HG03066 (cell line): ENCODE measurements at regions not wholly inside any gene's neighbourhood (a gene's known extent, or its start where the extent isn't known, plus 50 kb on each side); places are given as distances from the start of the nearest gene placed in this dataset.

ENCODE experiments used
- ATAC-seq: cut with Tn5 transposase; IDR thresholded peaks from one replicate; pipeline ENCODE4 v1.9.1; 2021; ENCODE audit warnings: low read depth; ENCODE audit not compliant: unreplicated experiment

- ATAC-seq = no peak
These were observed 94.5 kb upstream of the SPATA31D4 start for GRCh38 chr9:81833563-81834345.

- no peak for ATAC-seq
These were observed 86.9 kb upstream of the SPATA31D4 start for GRCh38 chr9:81841333-81841732.

GRCh38 chr9:81844131-81844567, 84.1 kb upstream of the SPATA31D4 start:
- no peak for ATAC-seq

GRCh38 chr9:81847181-81847915, 80.9 kb upstream of the SPATA31D4 start:
- no peak for ATAC-seq

GRCh38 chr9:81848472-81848871, 79.8 kb upstream of the SPATA31D4 start:
- no peak for ATAC-seq

GRCh38 chr9:81849631-81850259, 78.5 kb upstream of the SPATA31D4 start:
- ATAC-seq = no peak

- ATAC-seq = no peak
These were observed 77.5 kb upstream of the SPATA31D4 start for GRCh38 chr9:81850724-81851123.

- no peak for ATAC-seq
These were observed 76.9 kb upstream of the SPATA31D4 start for GRCh38 chr9:81851340-81851739.

- no peak for ATAC-seq
These were observed 75.4 kb upstream of the SPATA31D4 start for GRCh38 chr9:81852820-81853219.

GRCh38 chr9:81855538-81855937, 72.7 kb upstream of the SPATA31D4 start:
- ATAC-seq = no peak

GRCh38 chr9:81858657-81859430, 69.4 kb upstream of the SPATA31D4 start:
- ATAC-seq = no peak

GRCh38 chr9:81860581-81860980, 67.6 kb upstream of the SPATA31D4 start:
- ATAC-seq = no peak

GRCh38 chr9:81861644-81862043, 66.6 kb upstream of the SPATA31D4 start:
- no peak for ATAC-seq

- no peak for ATAC-seq
These were observed 60.1 kb upstream of the SPATA31D4 start for GRCh38 chr9:81868145-81868544.

- ATAC-seq = no peak
These were observed 56.5 kb upstream of the SPATA31D4 start for GRCh38 chr9:81871695-81872094.

GRCh38 chr9:81874250-81874649, 54.0 kb upstream of the SPATA31D4 start:
- no peak for ATAC-seq

- no peak for ATAC-seq
These were observed 53.3 kb upstream of the SPATA31D4 start for GRCh38 chr9:81874931-81875330.

GRCh38 chr9:81877047-81877446, 51.2 kb upstream of the SPATA31D4 start:
- ATAC-seq = no peak
